Stimulated activated CD4-positive, alpha-beta T cell treated with anti-CD3 and anti-CD28 coated beads, TNF-alpha, amount 100 ng/mL, for 1 hour (primary cell): ENCODE measurements at regions not wholly inside any gene's neighbourhood (a gene's known extent, or its start where the extent isn't known, plus 50 kb on each side); places are given as distances from the start of the nearest gene placed in this dataset.

Source experiments
- DNase-seq, 3 donors: peaks; one replicate each; pipeline ENCODE4 v3.0.0-alpha.2; 2020; ENCODE audit warnings: low read depth in 3 of 3, low spot score in 1 of 3

DNA sequence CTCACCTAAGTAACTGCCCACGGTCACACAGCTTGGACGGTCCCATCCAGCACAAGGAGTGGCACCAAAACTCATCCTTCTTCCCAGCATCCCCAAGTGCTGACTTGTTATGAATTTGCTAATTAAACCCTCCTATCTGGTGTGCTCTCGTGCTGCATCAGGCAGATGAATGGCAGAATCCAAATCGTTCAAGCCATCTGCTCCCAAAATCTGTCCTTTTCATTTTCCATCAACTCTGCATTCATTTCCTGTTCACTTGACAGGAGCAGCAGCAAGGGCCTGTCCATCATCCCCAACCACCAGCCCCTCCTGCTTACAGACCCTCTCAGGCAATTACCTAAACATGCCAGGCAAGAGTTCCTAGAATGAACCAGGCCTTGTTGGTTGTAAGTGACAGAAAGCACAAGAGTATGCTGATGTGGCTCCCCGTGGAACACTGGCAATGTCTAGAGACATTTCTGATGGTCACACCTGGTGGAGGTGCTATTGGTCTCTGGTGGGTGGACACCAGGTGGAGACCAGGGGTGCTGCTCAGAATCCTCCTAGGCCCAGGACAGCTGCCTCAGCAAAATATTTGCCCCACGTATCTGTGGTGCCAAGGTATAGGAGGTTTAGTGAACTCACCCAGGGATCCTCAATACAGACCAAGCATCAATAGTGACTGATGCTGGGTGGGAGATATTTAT, 832.5 kb downstream of the TBC1D22A start:
- no peak for DNase-seq

DNA sequence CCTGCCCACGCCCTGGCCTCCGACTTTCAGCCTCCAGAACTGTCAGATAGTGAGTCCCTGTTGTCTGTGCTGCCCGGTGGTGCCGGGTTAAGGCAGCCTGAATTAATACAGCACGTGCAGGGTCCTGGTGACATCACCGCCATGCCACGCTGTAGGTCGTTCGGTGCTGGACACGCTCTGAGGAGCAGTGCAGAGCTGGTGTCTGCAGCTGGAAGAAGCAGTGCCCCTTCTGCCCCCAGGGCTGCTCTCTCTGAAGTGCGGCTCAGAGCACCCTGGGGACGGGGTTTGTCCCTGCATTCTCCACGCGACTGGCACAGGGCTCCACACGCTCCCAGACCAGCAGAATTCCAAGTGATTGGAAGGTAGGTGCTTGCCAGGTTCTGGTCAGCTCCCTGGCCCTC, 831.5 kb downstream of the TBC1D22A start:
- DNase-seq = no peak

DNA sequence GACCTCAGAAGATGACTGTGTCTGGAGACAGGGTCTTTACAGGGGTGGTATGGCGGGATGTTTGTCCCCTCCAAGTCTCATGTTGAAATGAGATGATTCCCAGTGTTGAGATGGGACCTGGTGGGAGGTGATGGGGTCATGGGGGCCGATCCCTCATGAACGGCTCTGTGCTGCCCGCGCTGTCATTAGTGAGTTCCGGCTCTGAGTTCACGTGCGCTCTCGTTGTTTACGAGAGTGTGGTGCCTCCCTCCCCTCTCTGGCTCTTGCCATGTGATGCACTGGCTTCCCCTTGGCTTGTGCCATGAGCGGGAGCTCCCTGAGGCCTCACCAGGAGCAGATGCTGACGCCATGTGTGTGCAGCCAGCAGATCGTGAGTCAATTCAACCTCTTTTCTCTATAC, 830.8 kb downstream of the TBC1D22A start:
- no peak for DNase-seq

DNA sequence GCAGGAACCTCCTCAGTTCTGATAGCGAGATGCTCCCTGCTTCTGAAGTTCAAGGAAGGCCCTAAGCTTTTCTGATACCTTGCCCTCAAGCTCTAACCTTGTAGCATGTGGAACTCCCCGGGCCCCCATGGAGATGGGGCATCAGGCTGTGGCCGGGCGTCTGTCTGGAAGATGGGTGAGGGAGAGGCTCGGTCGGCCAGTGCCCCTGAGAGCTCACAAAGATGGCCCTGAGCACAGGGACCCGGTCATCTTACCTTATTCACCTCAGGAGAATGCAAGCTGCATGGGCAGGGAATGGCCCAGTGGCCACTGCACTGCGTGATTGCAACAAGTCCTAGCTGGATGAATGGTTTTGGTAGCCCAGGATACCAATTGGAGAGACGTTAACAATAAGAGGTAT, 830.3 kb downstream of the TBC1D22A start:
- DNase-seq = no peak

DNA sequence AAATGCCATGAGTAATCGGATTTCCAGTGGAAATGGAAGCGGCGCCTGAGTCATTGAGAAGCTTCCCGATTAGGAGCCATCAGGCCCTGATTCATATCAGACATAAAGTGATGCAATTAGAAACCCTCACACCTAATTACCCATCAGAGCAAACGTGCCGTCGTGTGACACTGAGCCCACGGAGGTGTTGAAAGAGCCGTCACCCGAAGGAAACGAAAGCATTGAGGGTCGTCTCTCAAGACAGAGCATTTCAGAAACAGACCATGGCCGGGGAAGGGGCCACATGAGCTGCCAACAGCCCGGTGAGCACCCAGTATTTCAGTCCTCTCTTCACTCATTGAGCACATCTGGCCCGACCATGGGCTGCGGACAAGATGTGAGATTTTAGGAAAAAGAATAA, 829.3 kb downstream of the TBC1D22A start:
- DNase-seq = no peak

DNA sequence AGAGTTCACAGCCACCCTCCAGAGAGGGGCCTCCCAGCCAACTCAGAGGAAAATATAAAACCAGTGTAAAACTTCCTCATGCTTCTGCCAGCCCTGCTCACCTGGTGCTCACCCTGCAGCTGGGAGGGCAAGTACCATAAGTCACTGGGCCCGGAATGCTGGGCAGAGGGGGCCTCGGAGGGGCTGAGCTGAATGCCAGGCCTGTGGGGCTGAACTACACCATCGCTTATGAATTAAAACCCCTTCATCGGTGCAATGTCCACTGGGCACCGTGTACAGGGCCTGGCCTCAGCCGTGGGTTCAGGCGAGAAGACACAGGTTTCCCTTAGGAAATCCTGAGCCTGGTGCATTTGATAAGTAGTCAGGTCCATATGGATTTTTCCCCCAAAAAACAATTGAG, 828.6 kb downstream of the TBC1D22A start:
- DNase-seq = no peak

DNA sequence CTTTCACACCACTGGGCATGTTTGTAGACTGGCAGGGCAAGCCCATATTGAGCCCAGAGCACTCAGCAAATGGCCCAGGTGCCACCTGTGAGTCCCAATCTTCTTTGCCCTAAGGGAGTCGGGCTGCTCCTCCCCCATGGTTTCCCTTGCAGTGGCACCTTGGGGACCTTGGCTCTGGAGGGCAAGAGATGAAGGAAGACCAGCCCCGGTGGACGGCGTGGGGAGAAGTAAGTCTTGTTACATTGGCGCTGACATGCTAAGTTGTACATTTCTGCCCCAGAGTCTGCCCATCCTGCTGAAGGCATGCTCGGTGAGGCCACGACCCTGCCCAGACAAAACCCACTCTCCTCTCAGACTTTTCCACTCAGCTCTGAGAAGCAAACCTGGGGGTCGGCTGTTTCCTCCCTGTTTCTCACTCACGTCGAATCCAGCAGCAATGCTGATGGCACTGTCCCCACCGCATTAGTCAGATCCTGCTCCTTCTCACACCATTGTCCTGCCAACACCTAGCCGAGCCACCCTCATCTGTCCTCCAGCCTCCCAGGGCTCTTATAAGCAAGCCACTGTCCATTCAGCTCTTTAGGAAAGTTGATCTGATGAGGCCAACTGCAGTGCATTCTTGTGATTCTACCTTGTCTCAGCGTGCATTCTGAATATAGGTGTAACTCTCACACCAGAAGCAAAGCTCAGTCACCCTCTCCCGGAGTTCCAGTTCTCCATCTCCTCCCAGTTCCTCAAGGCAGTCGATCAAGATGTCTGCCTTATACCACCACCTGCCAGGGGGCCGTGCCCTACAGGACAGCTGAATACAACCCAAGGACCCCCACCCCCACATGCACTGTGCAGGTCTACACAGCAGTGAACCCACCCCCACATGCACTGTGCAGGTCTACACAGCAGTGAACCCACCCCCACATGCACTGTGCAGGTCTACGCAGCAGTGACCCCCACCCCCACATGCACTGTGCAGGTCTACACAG, 827.1 kb downstream of the TBC1D22A start:
- no peak for DNase-seq

DNA sequence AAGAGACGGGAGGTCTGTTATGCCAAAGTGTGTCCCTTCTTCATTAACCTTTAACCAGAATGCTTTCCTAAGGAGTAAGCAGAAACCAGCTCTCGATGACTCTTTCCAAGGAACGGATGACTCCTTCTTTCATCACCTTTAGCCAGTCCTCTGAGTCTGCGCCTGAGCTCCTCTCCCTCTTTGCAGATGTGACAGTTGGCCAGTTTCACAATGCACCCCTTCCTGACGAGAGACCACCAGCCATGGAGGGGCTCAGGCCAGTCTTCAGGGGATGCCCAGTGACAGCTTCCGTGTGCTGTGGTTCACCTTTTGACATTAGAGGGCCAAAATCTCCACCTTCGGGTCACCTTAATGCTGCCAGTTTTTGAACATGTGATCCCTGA, 826.1 kb downstream of the TBC1D22A start:
- no peak for DNase-seq

DNA sequence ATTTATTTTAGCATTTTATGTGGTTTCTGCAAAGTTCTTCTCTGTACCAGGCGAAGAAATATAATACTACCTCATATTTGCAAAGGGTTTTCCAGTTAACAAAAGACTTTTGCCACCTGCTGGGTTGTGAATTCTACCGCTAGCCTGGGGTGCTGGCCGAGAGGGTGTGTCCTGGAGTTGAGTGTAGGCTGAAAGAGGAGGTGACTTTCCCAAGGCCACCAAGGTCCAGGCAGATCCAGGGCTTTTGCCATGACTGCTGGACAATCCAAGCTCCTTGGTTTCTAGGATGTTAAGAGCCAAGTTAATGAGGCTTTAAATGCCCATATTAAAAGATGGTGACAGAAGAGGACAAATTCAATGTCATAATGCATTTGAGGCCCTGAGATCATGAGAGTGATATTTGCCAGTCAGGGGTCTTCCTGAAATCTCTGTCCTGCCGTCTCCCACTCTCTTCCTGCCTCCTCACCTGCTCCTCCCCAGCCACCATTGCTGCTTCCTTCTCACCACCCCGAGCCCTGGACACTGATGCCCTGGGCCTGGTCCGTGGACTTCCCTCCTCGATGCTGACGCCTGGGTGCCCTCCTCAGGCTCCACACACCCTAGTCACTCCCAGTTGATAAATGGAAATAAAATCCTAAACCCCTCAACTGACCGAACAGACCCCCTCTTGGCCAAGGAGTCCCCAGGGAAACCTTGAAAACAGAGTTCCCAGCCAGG, 825.6 kb downstream of the TBC1D22A start:
- DNase-seq = no peak

DNA sequence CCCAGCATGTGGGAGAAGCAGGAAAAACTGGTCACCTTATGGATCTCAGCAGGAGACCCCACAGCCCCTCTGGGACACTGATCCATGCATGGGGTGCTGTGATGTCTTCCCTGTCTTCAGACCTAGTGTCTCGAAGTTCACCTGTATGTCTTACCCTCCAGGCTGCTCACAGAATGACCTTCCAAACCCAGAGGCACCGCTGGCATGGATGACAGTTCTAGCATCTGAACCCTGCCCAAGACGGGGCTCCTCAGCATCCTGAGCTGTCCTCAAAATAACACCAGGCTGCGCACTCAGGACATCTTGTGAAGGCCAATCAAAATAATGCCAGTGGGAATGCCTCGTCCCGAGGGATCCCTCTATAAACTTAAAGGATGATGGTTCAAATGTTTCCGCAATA, 824.9 kb downstream of the TBC1D22A start:
- DNase-seq = no peak

DNA sequence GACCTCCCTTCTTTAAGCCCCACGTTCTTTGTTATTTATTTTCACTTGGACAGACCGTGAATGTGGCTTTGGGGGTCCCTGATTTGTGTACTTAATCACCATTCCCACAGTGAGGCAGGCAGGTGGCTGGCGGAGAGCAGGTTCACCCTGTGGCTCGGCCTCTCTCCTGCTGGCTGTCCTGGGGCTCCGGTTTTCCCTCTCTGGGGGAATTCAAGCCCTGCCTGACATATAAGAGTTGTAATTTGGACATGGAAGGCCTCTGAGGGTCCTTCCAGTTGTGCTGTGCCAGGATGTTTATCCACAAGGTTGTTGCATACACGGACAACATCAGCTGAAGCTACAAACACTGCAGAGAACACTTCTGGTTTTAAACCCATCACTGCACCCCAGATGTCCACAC, 824.5 kb downstream of the TBC1D22A start:
- DNase-seq = no peak

DNA sequence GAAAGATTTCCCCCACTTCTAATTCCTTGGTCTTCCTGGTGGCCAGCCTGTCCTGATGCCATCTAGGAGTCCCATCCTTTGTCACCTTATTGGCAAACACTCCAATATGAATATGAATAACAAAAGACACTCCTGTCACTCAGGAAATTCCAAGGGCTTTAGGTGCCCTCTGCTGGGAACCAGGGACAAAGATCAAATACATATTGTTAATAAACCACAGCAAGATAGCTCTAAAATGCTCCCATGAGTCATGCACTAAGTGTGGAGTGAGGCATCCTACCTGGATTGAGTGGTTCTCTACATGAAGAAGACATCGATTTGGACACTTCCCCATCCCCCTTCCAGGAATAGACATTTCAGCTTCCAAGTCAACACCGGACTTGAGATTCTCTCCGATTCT, 823.6 kb downstream of the TBC1D22A start:
- no peak for DNase-seq

DNA sequence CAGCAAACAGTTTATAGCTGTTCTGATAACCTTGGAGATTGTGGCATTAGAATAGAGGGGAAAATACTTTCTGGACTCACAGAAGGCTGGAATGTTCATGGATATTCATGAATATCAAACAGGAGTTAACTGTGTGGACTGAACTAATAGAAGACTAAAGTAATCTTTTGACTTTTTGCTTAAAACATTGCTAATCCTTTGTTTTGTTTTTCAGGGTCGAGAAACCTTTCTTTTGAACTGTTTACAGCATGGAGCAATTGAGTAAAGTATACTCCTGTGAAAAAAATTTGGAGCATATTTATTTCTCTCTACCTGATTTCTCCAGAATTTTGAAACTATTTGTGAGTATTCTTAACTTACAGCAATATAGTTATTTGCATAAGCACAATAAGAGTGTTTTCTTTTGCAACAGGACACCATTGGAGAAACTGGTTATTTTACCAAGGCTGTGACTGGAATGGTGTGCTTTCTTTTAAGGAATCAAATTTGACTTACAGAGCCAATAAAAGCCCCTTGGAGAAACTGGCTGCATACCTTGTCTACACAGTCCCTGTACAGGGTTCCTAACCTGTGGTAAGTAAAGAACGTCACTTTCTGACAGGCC, 821.6 kb downstream of the TBC1D22A start:
- no peak for DNase-seq

DNA sequence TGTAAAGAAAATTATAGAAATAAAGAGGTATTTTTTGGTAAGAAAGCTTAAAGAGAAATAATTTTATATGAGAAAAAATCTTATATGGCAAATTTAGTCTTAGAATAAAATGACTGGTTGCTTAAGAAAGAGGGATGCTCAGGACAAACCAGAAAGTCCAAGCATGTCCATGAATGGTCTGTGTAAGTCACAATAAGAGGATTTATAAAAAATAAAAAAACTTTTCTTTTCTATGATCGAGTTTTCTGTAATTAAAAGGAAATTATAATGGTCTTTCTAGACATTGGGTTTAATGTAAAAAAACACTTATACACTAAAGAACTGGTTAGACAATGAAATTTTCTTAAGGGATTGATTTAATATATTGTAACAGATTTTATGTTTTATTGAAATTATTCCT, 819.6 kb downstream of the TBC1D22A start:
- DNase-seq = no peak

DNA sequence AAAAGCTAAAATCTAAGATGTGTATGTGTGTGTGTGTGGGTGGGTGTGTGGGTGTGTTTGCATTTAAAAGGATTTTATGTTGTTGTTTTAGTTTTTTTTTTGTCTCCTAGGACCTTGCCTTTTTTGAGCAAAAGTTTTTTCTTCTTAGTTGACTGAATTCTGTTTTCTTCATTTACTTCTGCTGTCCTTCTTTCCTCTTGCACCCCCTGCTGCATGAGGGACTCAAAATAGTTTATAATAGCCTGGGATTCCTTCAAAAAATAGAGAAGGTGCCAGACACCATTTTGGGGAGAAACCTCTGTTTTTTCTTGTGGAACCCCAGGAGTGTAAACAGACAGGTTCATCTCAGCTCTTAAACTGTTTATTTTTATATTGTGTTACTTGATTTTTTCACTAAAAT, 817.7 kb downstream of the TBC1D22A start:
- no peak for DNase-seq

DNA sequence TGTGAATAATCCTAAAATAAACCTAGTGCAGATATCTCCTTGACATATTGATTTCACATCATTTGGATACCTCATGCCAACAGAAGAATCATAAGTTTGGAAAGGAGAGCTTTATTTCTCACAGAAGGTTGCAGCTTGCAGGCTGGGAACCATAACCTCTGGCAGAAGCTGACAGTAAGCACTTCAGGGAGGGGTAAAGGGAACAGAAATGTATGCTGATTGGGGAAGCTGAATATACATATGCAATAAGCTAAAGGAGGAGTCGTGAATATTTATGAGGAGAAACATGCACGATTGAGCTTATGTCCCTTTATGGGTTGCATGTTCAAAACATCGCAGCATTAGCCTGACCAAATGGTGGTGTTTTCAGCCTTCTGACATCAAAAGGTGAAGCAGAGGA, 814.5 kb downstream of the TBC1D22A start:
- DNase-seq = no peak

DNA sequence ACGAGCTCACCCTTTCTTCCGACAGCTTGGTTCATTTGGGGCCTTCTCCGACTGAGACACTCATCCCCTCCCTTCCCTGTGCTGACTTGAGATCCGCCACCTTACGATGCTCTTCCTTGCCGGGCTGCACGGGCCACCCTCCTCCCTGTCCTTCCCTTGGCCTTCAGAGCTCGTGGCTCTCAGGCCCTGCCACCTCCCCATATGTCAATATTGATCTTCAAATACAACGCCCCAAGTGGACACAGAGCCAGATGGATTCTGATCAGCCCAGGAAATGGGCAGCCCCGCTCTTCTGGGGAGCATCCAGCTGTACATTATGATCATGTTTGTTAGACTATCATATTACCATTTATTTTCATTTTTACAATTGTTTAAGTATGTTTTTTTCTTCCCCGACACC, 812.8 kb downstream of the TBC1D22A start:
- DNase-seq = no peak

DNA sequence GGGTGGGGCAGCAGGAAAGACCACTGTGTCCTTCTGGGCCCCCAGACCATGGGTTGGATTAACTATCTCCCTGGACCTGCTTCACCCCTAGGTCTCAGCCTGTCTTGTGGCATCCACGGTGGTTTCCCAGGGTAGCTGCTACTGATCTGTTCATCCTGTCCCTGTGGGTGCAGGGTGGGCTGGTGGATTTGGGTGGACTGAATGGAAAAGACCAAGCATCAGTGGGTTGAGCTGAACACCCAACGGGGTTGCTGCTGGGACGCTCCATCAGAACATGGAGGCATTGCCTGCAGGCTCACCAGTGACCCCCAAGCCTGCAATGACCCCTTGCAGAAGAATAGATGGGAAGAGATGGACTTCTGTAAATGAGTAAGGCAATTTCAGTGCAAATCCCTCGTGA, 812.1 kb downstream of the TBC1D22A start:
- no peak for DNase-seq

DNA sequence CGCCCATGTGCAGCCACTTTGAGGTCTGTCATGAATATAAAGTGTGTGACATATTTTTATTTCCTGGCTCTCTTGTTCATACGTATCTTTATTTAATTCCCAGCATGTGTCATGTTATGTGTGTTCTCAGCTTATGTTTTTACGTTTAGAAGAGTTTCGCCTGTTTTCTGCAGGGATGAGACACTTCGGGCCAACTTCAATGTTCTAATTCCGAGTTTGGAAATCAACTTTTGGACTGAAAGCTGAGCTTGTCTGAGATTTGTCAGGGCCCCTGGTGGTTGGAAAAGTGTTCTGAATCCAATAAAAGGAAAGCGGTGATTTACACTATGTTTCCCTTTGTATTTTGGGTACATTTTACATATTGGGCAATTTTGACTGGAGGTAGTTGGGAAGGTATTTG, 810.7 kb downstream of the TBC1D22A start:
- no peak for DNase-seq

DNA sequence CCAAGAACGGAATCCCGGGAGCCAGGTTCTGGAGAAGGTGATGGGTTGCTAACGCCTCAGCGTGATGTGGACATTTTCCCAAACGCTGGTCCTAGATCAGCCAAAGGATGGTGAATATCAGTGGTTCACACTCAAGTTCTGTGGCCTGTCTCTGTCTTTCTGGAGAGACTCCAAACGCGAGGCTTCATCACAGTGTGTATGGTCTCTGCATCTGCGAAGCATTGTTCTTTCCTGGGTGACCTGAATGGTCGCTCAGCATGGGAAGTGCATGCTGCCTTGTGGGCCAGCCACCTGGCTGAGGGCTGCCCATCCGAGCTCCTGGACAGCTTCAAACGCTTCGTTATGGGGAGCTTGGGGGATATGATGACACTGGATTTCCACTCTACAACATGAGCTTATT, 810.0 kb downstream of the TBC1D22A start:
- no peak for DNase-seq

DNA sequence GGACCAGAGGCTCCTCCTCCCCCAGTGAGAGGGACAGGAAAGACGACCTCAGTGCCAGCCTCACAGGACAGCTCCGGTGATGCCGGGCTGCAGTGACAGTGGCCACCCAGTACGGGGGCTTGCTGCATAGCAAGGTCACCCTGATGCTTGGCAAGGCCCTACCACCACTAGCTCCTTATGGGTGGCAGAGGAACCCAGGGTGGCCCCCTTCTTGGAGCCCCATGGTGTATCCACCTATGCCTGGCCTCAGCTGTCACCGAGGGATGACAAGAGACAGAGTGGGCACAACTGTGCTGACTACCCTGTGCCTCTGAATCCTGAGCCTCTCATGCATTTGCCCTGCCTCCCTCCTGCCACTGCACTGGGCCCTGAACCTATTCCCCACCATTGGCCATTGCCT, 809.2 kb downstream of the TBC1D22A start:
- DNase-seq = no peak

DNA sequence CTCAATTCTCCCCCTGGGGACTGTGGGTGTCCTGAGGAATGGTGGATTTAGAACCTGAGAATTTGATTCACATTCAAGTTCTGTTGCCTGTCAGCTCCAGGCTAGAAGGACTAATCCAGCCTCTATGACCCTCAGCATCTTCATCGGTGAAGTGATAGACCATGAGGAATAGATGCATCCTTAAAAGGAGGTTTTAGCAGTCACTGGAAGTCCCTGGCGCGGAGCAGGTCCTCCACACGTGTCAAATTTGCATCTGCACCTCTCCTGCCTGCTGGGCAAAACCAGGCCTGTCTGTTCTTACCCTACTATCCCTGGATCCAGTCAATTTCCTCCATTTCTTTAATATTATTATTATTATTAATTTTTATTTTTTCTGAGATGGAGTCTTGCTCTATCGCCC, 808.4 kb downstream of the TBC1D22A start:
- DNase-seq = no peak
